ENCODE measurements at regions not wholly inside any gene's neighbourhood (a gene's known extent, or its start where the extent isn't known, plus 50 kb on each side); places are given as distances from the start of the nearest gene placed in this dataset.
"Not testable (repeated sequence)": the region's sequence is repeated elsewhere in the genome, so short reads cannot be mapped to it uniquely, and the experiment has no call there.

GRCh38 chr11:36738292-36738861 is 140.3 kb upstream of the RAG2 start:
- FAIRE-seq (no peak), DNase-seq (ENCODE audit: insufficient read length, low spot score) (no peak)

GRCh38 chr11:36736103-36736502 is 138.1 kb upstream of the RAG2 start:
- no peak for DNase-seq (ENCODE audit: insufficient read length, low spot score)

GRCh38 chr11:36733721-36734120 is 135.7 kb upstream of the RAG2 start:
- not testable (repeated sequence) for DNase-seq (ENCODE audit: insufficient read length, low spot score); FAIRE-seq

More at GRCh38 chr11:36736103-36736502, 138.1 kb upstream of the RAG2 start:
- no peak for FAIRE-seq

GRCh38 chr11:36730761-36731160 is 132.7 kb upstream of the RAG2 start:
- FAIRE-seq (no peak), DNase-seq (ENCODE audit: insufficient read length, low spot score) (no peak)

- DNase-seq (ENCODE audit: insufficient read length, low spot score) (no peak), FAIRE-seq (no peak)
Measured at GRCh38 chr11:36729825-36730224, 131.8 kb upstream of the RAG2 start.

GRCh38 chr11:36726420-36726819 is 128.4 kb upstream of the RAG2 start:
- DNase-seq (ENCODE audit: insufficient read length, low spot score) (no peak), FAIRE-seq (no peak)

GRCh38 chr11:36724742-36725385 is 126.8 kb upstream of the RAG2 start:
- no peak for DNase-seq (ENCODE audit: insufficient read length, low spot score)
- FAIRE-seq, result no peak

- no peak for DNase-seq (ENCODE audit: insufficient read length, low spot score)
- FAIRE-seq, result no peak
Measured at GRCh38 chr11:36722421-36722820, 124.4 kb upstream of the RAG2 start.

- FAIRE-seq, result no peak
- DNase-seq (ENCODE audit: insufficient read length, low spot score), result no peak
Measured at GRCh38 chr11:36719358-36720107, 121.5 kb upstream of the RAG2 start.

GRCh38 chr11:36718451-36718850 is 120.4 kb upstream of the RAG2 start:
- DNase-seq (ENCODE audit: insufficient read length, low spot score) (no peak), FAIRE-seq (no peak)

GRCh38 chr11:36713715-36714114 is 115.7 kb upstream of the RAG2 start:
- DNase-seq (ENCODE audit: insufficient read length, low spot score) (no peak), FAIRE-seq (no peak)

- FAIRE-seq (no peak), DNase-seq (ENCODE audit: insufficient read length, low spot score) (no peak)
Measured at GRCh38 chr11:36711104-36711825, 113.2 kb upstream of the RAG2 start.
